HG02943 (cell line): ENCODE measurements at regions not wholly inside any gene's neighbourhood (a gene's known extent, or its start where the extent isn't known, plus 50 kb on each side); places are given as distances from the start of the nearest gene placed in this dataset.

Experiments
- ATAC-seq: cut with Tn5 transposase; IDR thresholded peaks from one replicate; pipeline ENCODE4 v1.9.1; 2021; ENCODE audit warnings: mild to moderate bottlenecking, low read depth, moderate library complexity; ENCODE audit not compliant: unreplicated experiment

DNA sequence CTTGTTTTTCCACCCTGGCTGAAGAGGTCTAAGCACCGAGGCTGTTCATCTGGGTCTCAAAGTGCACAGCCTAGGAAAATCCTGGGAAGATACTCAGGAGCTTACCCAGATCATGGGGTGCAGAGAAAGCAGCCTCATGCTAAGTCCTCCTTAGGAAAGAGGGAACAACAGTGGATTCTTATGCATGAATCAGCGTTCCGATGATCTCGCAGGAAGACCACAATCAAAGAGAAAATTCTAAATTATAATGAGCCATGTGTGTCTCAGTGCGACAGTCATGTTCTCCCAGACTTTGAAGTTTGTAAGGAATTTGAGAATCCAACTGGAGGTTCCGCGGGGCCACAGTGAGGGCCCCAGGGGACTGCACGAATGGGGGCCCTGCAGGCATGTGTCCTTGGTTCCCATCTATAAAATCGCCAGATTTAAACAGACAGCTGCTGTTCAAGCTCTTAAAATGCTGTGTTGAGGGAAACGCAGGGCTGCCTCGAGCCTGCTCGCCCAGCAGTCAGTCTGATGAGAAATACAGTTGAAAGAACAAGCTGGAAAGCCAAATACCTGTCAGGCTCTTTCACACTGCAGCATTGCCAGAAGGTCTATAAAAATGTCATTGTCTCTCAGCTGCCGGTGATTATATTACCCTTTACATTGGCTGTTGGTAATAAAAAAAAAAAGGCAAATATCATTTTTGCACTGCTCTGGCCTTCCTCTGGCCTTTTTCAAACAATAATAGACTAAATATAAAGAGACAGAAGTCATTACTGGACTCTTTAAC is 152.1 kb downstream of the PMP22 start:
- ATAC-seq = no peak

DNA sequence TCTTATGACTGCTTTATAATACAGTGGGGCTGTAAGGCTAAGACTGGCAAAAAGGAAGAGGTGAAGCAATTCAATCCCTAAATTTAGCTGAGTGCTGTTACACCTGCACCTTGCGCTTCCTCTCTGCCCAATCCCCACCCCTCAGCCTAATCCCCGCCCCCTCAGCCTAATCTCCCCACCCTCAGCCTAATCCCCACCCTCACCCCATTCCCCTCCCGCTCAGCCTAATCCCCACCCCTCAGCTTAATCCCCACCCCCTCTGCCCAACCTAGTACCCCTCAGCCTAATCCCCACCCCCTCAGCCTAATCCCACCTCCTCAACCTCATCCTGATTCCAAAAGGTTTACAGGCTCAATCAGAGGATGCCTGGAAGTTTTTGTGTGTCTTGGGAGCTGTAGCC is 155.5 kb downstream of the PMP22 start:
- ATAC-seq = no peak

DNA sequence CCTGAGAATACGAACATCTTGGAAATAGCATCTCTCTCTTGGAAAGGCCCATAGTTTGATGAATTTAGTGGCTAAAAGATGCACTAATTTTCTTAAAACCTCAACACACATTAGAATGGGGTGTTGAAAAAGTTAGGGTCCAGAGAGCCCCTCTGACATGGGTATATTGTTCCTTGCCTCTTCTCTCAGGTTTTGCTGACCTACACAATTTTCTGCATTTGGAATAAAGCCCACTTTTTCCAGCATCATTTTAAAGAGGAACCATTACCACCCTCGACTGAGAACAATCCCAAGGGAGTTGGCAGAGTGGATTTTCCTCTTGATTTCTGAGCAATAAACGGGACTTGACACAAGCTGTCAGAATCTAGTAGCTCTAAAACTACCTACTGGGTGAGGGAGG is 156.1 kb downstream of the PMP22 start:
- no peak for ATAC-seq

DNA sequence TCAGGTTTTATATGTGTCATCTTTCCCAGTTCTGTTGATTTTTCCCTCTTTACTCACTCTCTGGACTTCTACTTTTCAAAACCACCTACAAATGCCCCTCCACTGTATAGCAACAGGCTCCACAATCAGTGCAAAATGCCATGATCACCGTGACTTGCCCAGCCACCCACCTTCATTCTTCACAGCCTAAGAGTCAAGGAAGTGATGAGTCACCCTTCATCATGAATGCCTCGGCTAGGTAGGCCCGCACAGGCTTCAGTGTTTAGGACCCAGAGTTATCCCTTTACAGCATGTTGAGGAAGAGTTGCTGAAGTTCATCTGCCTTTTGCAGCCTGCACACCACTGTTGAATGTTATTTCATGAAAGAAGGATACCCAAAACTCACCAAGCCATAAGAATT is 158.6 kb downstream of the PMP22 start:
- no peak for ATAC-seq

DNA sequence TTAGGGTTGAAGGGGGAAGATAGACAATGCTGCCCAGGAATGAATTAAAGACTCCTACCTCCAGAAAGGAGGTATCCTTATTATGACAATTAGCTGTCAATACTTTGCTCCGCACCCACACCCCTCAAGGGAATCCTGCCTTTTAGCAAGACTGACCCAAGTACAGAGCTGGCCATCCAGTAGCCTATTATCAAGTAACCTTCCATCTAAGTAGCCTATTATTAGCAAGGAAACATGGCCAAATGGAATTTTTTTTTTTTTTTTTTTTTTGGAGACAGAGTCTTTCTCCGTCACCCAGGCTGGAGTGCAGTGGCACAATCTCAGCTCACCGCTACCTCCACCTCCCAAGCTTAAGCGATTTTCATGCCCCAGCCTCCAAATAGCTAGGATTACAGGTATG is 161.3 kb downstream of the PMP22 start:
- no peak for ATAC-seq

DNA sequence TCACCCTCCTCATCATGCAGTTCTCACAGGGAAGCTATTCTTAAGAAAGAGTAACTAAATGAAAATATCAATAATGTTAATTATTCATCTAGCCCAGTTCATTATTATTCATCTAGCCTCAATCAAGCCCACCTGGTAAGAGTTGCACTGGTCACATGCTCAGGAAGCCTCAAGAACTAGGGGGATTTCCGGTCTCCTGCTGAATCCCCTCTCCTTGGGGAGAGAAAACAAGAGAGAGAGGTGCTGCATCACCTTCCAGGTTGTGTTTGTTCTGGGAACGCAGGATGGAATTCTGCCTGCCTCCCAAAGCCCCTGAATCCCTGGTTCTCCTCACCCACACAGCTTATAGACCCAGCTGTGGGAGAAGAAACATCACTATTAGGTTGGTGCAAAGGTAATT is 164.0 kb downstream of the PMP22 start:
- ATAC-seq = no peak

DNA sequence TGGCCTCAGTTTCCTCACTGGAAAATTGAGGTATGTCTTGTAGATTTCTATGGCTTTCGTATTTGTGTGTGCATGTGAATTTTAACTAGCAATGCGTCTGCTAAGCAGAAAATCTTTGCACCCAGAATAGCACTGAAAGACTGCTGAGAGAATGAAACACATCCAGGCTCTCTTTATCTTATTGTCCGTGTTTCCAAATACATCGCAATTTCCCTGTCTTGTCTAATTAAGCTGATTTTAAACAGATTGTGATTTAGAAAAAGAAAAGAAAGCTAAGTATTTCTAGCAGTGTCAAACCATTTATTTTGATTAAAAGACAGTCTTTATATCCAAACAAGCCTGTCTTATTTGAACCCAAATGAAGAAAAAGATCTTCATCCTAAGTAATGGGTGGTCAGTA is 168.6 kb downstream of the PMP22 start:
- ATAC-seq = no peak

DNA sequence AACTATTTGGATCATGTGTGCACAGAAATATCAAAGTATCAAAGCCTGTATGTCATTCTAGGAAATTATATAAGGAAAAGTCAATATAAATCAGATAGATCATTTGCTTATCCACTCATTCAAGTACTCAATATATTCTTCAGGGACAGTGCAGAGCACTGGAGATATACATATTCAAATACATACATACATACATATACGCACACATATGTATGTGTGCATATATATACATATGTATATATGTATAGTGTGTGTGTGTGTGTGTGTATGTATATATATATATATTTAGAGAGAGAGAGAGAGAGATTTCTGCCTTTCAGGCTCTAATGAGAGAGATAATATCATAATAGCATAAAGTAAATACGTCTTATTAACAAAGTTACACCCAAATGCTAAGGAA is 169.2 kb downstream of the PMP22 start:
- ATAC-seq = no peak

DNA sequence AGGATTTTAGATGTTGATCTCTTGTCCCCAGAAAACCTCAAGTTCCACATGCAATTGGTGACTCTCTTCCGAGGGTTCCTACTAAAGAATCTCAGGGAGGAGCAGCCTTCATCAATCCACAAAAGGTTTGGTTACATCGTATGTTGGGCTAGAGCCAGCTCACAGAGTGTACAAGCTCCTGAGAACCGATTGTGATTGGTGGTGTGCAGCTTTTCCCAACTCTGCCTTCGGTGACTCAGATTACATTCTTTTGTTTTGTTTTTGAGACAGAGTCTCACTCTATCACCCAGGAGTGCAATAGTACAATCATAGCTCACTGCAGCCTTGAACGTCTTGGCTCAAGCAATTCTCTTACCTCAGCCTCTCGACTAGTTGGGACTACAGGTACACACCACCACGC is 172.4 kb downstream of the PMP22 start:
- ATAC-seq = no peak

DNA sequence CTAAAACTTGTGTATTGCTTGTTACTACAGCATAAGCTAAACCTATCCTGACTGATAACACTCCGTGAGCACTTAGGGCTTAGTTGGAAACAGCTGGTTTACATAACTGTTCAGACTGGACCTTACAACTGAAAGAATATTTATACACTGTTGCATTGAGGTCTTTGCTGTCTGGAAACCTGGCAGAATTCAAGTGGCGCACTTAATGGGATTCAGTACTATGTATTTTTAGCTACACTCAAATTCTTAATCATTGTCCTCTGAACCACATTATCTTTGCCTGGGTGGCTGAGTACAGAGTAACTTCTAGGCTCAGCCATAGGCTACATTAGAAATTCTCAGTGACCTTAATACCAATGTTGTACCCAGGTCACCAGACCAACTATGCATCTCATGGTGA is 172.9 kb downstream of the PMP22 start:
- no peak for ATAC-seq

DNA sequence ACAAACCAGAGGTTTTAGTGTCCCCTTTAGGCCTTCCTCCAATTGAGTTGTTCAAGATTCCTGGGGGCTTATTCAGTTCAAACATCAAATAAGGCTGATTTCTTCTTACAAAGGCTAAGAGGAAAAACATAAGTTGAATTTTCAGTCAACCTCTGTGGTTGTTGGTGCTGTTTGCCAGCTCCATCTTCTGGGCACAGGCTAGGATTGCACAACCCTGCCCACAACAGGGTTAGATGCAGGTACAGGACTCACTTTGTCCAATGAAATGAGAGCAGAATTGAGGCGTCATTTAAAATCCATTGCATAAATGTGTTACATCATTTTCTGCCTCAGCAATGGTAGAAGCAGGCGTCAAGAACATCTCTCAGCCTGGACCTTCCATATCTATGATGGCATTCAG is 173.3 kb downstream of the PMP22 start:
- no peak for ATAC-seq

DNA sequence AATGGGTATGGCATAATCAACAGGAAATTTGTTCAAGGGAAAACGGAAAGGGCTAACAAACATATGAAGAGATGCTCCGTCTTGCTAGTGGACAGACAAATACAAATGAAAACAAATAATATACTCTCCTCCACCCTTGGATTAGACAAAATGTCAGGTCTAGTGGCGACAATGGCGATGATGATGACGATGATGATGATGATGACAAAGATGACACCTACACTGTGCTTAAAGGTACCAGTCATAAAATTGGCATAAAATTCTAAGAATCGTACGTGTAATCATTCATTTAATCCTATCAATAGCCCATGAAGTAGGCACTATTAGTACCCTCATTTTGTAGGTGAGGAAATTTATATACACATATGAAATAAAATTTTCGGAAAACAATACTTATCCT is 174.6 kb downstream of the PMP22 start:
- no peak for ATAC-seq

DNA sequence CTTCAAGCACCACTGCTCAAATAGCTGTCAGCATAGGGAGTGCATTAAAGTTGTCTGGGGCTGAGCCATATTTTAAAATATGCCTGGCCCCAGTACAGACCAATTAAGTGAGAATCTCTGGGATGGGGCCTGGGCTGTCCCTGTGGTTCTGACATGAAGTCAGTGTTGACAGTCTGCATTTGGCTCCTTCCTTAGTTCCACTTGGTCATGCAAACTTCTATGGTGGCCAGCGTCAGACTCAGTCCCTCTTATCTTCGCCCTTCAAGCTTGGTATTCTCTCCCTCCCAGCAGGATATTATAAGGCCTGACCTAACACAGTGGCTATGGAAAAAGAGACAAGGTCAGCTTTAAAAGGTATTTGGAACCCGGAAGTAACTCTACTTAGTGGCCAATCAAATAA is 177.2 kb downstream of the PMP22 start:
- no peak for ATAC-seq

DNA sequence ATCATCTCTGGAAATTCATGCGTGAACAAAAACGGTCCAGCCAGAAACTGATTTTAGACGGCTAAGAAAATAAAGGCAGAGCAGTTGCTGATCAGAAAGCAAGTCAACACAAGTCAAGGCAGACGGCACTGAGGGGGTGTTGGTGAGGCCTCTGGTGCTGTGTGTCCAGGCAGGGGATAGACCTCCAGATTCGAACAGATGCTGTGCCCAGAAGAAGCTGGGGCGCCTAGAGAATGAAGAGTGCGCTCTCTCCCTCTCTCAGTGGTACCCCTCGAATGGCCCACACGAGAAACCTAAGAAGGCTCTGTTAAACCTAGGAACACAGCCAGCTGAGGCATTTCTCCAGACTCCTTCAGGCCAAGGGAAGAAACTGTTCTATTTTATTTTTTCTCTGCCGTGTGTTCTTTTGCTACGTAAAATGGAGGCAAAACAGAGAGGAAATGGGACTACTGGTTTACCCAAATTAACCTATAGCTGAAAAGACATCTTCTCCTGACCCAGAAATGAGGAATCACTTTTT is 178.3 kb downstream of the PMP22 start:
- no peak for ATAC-seq

DNA sequence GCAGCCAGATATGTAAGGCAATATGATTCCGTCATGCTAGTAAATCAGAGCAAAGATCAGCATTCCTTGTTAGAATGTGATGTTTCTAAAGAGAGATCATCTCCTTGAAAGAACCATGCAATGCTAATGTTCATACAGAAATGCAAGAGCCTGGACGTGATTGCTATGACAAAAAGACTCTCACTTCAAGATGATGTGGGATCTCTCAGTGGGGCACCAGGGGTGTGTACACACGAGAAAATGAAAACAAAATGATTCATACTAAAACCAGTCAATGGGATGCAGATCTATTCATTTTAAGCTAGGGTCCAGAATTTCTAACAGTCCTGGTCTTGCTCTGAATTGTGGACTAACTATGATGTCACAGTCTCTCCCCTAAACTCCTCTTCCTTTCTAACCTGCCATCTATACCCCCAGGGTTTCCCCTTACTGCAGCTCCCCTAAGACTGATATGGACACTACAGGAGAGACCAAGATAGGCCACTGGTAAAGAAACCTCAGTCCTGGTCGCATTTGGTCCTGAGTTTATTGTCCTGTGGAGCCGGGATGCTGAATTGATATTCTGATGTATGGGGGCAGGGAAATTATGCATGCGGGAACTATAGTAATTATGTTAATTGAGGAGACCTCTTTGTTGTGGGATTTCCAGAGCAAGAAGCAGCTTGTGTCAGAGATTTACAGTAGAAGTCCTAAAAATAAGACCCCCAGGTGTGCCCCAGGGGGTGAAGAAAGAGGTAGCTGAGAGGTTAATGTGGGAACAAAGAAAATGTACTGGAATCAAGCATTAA is 179.0 kb downstream of the PMP22 start:
- no peak for ATAC-seq

DNA sequence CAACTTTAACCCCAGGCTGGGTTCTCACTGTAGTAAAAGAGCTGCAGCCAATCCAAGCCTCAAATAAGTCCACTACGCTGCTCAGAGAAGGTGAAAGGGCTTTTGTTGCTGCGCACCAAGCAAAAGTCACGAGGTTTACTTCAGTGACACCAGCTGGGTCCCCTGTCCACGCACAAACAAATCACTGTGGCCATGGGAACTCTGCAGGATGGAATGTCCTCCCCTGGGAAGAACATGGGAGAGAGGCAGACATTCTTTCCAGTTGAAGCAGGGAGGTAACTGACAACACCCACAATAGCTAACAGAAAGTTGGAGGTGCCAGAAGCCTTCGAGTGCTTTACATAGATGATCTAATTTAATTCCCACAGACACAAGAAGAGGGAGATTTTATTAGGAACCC is 181.9 kb downstream of the PMP22 start:
- ATAC-seq = no peak

DNA sequence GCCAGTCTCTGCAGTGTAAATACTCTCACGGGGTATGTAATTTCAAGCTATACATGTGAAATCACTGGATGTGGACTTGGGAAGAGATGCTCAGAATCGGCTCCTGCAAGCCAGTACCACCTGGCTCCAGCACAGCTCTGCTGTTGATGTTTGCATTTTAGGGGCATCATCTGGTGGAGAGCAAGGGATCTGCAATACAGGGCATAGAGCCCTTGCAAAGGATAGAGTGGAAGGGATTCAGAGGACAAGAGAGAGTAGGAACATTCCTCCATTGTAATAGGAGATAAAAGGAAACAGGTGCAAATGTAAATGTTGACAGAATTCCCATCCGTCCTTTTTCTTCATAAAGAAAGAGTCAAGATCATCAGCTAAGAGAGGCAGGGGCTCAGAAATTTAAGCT is 184.1 kb downstream of the PMP22 start:
- no peak for ATAC-seq

DNA sequence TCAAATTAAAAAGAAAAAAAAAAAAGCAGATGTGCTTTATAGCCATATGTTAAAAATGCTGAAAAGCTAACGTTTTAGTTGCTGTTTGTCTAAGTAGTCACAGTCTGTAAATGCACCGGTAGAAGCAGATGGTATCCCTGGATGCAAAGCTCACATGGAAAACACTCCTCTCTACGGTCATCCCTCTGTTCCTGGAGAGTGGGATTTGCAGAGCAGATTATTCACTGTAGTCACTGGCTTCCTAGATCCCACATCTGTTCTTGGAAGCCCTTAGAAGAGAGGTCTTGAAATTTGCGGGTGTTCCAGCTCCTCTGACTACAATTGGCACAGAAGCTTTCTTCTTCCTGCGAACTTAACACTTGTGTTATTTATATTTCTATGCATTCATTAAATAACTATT is 186.6 kb downstream of the PMP22 start:
- ATAC-seq = no peak

DNA sequence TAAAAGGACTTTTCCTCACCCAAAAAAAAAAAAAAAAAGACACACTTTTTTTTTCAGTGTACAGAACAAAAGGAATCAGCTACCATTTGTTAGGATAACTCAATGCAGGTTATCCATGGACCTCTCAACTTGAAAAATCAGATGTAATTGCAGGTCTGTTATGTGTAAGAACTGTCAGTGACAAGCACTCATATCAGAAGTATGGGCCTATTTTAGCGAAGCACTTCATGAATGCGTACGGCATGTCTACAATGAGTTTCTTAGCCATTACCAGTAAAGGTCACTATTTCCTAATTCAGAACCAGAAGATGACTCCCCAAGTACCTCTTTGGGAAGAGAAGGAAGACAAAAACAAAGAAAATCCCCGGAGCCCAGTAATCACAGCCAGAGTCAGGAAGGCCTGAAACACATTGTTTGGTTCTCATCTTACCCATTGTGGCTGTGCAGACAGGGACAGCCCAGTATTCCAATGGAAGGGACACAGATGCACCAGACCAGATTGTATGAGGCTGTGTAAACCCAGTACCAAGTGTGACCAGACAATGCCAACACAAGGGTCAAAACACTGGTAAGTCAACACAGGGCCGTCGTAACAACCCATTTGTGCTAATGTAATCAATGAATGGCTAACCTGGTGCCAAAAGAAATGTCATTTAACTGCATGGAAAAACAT is 188.0 kb downstream of the PMP22 start:
- ATAC-seq = no peak

DNA sequence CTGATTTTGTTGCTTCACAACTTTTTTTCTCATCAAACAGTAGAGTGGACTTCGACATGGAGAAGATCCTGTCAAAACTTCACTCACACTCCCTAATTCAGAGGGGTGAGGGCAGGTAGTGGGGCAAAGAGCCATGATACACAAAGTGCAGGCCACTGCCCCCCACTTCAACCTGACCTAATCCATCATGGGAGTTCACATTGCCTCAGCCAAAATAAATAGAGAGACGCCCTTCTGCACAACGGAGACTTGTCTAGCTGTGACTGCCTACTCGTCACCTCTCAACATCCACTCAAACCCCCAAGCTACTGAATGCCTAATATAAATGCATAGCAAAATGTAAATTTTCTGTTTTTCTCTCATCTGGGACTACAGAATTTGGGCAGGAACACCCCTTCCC is 213.2 kb downstream of the PMP22 start:
- no peak for ATAC-seq

DNA sequence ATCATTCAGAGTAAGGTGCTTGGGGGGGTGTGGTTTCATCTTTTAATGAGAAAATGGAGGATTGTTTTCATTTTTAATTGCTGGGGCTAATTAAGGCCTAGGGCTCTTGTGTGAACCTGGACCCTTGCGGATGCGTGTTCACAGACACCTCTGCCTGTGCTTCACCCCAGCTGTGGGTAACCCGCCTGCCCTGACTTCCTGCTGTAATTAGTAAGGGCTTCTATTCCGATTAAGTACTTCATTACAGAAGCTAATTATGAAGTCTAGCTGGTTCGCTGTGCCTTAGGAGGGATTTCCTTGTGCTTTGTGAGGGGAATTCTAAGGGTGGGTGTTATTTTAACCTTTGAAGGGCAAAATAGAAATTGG is 215.3 kb downstream of the PMP22 start:
- no peak for ATAC-seq
